Loucy (cell line): ENCODE measurements at regions not wholly inside any gene's neighbourhood (a gene's known extent, or its start where the extent isn't known, plus 50 kb on each side); places are given as distances from the start of the nearest gene placed in this dataset.

Experiments used
- H2AFZ ChIP-seq: fragments of 200-600 bp; sonication (generic); 2 replicates; pipeline ENCODE4 v1.6.0; 2016; ENCODE audit warnings: antibody characterized with exemption, mild to moderate bottlenecking, low read length, moderate library complexity
- H3F3A ChIP-seq: fragments of 200-600 bp; 2 replicates; pipeline ENCODE4 v1.6.0; 2016; ENCODE audit warnings: antibody characterized with exemption, low read depth, mild to moderate bottlenecking
- H3K27me3 ChIP-seq: fragments of 200-600 bp; sonication (generic); 2 replicates; pipeline ENCODE4 v1.6.1; 2014; ENCODE audit warnings: low read length, mild to moderate bottlenecking; ENCODE audit not compliant: insufficient read depth, poor library complexity, severe bottlenecking
- H3K36me3 ChIP-seq: fragments of 200-600 bp; sonication (generic); 2 replicates; pipeline ENCODE4 v1.6.1; 2016; ENCODE audit warnings: low read length; ENCODE audit not compliant: insufficient read depth
- H3K4me1 ChIP-seq: fragments of 200-600 bp; sonication (generic); 2 replicates; pipeline ENCODE4 v1.5.1; 2014; ENCODE audit warnings: low read length, mild to moderate bottlenecking; ENCODE audit not compliant: insufficient read depth, poor library complexity, severe bottlenecking
- H3K4me2 ChIP-seq: fragments of 200-600 bp; sonication (generic); 2 replicates; pipeline ENCODE4 v1.6.0; 2014; ENCODE audit warnings: antibody characterized with exemption, low read length, low read depth, mild to moderate bottlenecking; ENCODE audit not compliant: poor library complexity, severe bottlenecking
- H3K4me3 ChIP-seq: fragments of 200-600 bp; sonication (generic); 2 replicates; pipeline ENCODE4 v1.5.1; 2014; ENCODE audit warnings: low read length, mild to moderate bottlenecking, mixed read lengths; ENCODE audit not compliant: poor library complexity, severe bottlenecking
- H3K79me2 ChIP-seq: fragments of 200-600 bp; sonication (generic); 2 replicates; pipeline ENCODE4 v1.6.1; 2014; ENCODE audit warnings: low read length; ENCODE audit not compliant: insufficient read depth
- H3K9ac ChIP-seq: fragments of 200-600 bp; sonication (generic); 2 replicates; pipeline ENCODE4 v1.6.0; 2014; ENCODE audit warnings: mild to moderate bottlenecking, low read depth, low read length, moderate library complexity; ENCODE audit not compliant: poor library complexity, severe bottlenecking
- H3K9me2 ChIP-seq: fragments of 200-600 bp; sonication (generic); replicated peaks from 2 replicates; pipeline ENCODE4 v1.6.1; 2016; ENCODE audit warnings: low read depth, low read length, mixed read lengths
- H3K9me3 ChIP-seq: fragments of 200-600 bp; sonication (generic); 2 replicates; pipeline ENCODE4 v1.6.1; 2014; ENCODE audit warnings: mild to moderate bottlenecking, antibody characterized with exemption, low read length, low read depth; ENCODE audit not compliant: insufficient read depth
- H4K20me1 ChIP-seq: fragments of 200-600 bp; sonication (generic); 2 replicates; pipeline ENCODE4 v1.6.0; 2014; ENCODE audit warnings: antibody characterized with exemption, low read length, mild to moderate bottlenecking; ENCODE audit not compliant: insufficient read depth, poor library complexity, severe bottlenecking
- EZH2phosphoT487 ChIP-seq: fragments of 200-600 bp; IDR thresholded peaks from 2 replicates; pipeline ENCODE4 v1.6.1; 2018; ENCODE audit warnings: antibody characterized with exemption, mild to moderate bottlenecking, moderate library complexity, borderline replicate concordance
- TF ChIP-seq, protein P1 (sequence below): fragments of 200-600 bp; sonication (generic); conservative IDR thresholded peaks from 2 replicates; pipeline ENCODE4 v1.5.1; 2014; ENCODE audit warnings: mild to moderate bottlenecking, antibody characterized with exemption, low read length

DNA sequence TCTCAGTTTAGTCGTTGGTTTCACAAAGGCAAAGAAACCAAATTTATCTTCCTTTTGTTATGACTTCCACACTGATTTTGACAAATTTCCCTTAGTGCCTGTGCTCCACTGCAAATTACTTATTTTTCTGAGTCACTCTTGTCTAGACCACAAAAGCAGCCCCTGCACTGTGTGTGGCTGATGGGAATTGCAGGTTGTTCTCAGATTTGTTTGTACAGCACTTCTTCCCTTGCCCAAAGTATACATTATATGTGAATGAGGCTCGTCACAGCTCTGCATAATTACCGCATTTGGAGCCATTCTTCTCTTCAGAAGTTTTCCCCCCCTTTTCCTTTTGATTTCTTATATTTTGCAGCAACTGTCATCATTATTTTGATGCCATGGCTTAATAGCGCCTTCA is 354.2 kb upstream of the IL12A start:
- Histone ChIP-seq H3K4me3 (no peak overlapping the region), H3K9me2 (no peaks in the 10 kb centered on the region; the same call in 1 of the 2 replicates), H3F3A (no peaks in the 10 kb centered on the region), H3K79me2 (no peaks in the 10 kb centered on the region), H3K4me2 (no peak overlapping the region), H3K36me3 (no peaks in the 10 kb centered on the region), H3K9me3 (no peaks in the 10 kb centered on the region), H2AFZ (no peak overlapping the region), H3K9ac (no peak overlapping the region), H3K27me3 (no peaks in the 10 kb centered on the region), H4K20me1 (no peaks in the 10 kb centered on the region), H3K4me1 (no peaks in the 10 kb centered on the region)
- TF ChIP-seq EZH2phosphoT487 = no peak
- TF ChIP-seq, protein P1, sequence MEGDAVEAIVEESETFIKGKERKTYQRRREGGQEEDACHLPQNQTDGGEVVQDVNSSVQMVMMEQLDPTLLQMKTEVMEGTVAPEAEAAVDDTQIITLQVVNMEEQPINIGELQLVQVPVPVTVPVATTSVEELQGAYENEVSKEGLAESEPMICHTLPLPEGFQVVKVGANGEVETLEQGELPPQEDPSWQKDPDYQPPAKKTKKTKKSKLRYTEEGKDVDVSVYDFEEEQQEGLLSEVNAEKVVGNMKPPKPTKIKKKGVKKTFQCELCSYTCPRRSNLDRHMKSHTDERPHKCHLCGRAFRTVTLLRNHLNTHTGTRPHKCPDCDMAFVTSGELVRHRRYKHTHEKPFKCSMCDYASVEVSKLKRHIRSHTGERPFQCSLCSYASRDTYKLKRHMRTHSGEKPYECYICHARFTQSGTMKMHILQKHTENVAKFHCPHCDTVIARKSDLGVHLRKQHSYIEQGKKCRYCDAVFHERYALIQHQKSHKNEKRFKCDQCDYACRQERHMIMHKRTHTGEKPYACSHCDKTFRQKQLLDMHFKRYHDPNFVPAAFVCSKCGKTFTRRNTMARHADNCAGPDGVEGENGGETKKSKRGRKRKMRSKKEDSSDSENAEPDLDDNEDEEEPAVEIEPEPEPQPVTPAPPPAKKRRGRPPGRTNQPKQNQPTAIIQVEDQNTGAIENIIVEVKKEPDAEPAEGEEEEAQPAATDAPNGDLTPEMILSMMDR = no peak

DNA sequence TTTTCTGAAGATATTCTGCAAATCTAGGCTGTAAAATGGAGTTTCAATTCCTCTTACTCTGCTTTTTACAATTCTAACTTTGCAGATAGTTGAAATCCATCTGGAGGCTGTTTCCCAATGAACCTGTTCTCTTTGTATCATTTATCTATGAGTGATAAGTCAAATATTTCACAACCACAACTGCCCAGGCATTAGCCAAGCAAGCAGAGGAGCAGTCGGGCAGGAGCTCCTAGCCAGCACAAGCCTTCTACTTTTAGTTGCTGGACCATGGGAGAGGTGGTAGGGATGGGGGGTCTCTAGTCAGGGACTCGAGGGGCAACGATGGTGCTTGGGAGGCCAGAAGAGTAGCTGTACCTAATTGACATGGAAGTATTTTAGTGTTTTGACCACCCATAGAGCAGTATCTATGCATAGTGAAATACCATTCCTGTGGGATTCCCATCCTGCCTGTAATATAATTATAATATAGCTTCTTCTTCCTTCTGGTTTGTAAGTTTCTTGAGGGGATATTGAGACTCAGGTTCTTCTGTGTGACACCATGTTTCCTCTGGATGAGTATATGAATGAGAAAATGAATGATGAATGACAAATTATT is 353.5 kb upstream of the IL12A start:
- H3K9me2 ChIP-seq = no peaks in the 10 kb centered on the region; the same call in 1 of the 2 replicates
- H3K4me3 ChIP-seq = no peak overlapping the region
- no peaks in the 10 kb centered on the region for H3K27me3 ChIP-seq
- no peak overlapping the region for H3K4me2 ChIP-seq
- TF ChIP-seq, protein P1 = no peak
- no peak for TF ChIP-seq EZH2phosphoT487
- H3K9me3 ChIP-seq = no peaks in the 10 kb centered on the region
- no peak overlapping the region for H3K9ac ChIP-seq
- H2AFZ ChIP-seq = no peak overlapping the region
- H3F3A ChIP-seq = no peaks in the 10 kb centered on the region
- no peaks in the 10 kb centered on the region for H4K20me1 ChIP-seq
- H3K79me2 ChIP-seq = no peaks in the 10 kb centered on the region
- H3K4me1 ChIP-seq = no peaks in the 10 kb centered on the region
- no peaks in the 10 kb centered on the region for H3K36me3 ChIP-seq

DNA sequence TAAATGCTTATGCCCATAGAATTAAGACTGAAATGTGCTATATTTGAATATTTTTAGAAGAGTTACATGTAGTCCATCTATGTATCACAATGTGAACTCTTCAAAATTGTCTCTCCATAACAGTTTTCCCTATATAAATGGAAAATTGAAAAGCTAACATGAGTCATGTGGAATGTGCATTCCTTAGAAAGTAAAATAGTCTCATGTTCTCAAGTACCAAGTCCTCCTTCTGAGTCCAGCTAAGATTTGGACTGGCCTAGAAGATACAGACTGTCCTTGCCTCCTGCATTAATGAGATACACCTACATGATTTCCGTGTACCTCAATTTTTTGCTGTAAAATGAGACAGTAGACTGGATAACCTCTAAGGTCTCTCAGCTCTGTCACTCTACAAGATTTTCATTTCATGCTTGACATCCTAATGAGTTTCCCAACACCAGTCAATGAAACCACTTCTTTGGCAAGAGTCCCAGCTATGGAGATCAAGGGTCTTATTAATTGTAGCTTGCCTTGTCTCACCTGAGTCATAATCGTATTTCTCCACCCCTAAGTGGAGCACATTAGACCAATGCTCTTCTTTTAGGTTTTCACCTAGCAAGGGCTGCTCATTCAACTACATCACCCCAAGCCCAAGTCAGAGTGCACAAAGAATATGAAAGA is 350.6 kb upstream of the IL12A start:
- H3K9me3 ChIP-seq = no peaks in the 10 kb centered on the region
- H4K20me1 ChIP-seq = no peaks in the 10 kb centered on the region
- H3K4me1 ChIP-seq = no peaks in the 10 kb centered on the region
- H3K27me3 ChIP-seq = no peaks in the 10 kb centered on the region
- no peaks in the 10 kb centered on the region for H3F3A ChIP-seq
- TF ChIP-seq, protein P1 = no peak
- no peak for TF ChIP-seq EZH2phosphoT487
- no peak overlapping the region for H3K9ac ChIP-seq
- no peak overlapping the region for H3K4me3 ChIP-seq
- H3K4me2 ChIP-seq = no peak overlapping the region
- no peak overlapping the region for H2AFZ ChIP-seq
- no peaks in the 10 kb centered on the region for H3K9me2 ChIP-seq
- H3K36me3 ChIP-seq = no peaks in the 10 kb centered on the region
- H3K79me2 ChIP-seq = no peaks in the 10 kb centered on the region
